A673 (cell line): ENCODE measurements at regions not wholly inside any gene's neighbourhood (a gene's known extent, or its start where the extent isn't known, plus 50 kb on each side); places are given as distances from the start of the nearest gene placed in this dataset. TPM values are rescaled to one million over a fixed set of nuclear protein-coding genes. Genes with fewer than 3 reads are reported as not detected.
"Not testable (repeated sequence)": the region's sequence is repeated elsewhere in the genome, so short reads cannot be mapped to it uniquely, and the experiment has no call there.

Experiments used
- BruUV-seq: library from RNA; stranded (reverse); fragments of 400-500 nt; replicated peaks from 2 replicates; lab custom pipeline; 2021; lab: Mats Ljungman, UMichigan
- CTCF ChIA-PET: fragments of 300-600 bp; sonication (Branson Sonifier 250); formaldehyde crosslinking; loops from one replicate; lab custom pipeline; 2022; ENCODE audit warnings: antibody characterized with exemption; lab: Charles Lee
- POLR2A ChIA-PET: fragments of 300-600 bp; sonication (Branson Sonifier 250); formaldehyde crosslinking; loops from one replicate; lab custom pipeline; 2022; ENCODE audit warnings: antibody characterized with exemption; ENCODE audit not compliant: low non-redundant PET; lab: Charles Lee
- DNase-seq: peaks from one replicate; pipeline ENCODE4 v3.0.0-alpha.2; 2015; ENCODE audit warnings: low spot score
- H3K27ac ChIP-seq: fragments of 200-600 bp; sonication (generic); 2 replicates; pipeline ENCODE4 v1.5.1; 2016; ENCODE audit warnings: mixed run types, low read depth, mild to moderate bottlenecking, mixed read lengths, antibody characterized with exemption, low read length; ENCODE audit not compliant: poor library complexity, severe bottlenecking
- H3K27me3 ChIP-seq: fragments of 200-600 bp; sonication (generic); replicated peaks from 2 replicates; pipeline ENCODE4 v1.6.1; 2017; ENCODE audit warnings: mixed run types, low read depth, mild to moderate bottlenecking, mixed read lengths, antibody characterized with exemption, low read length; ENCODE audit not compliant: insufficient read depth, poor library complexity
- H3K36me3 ChIP-seq: fragments of 200-600 bp; sonication (generic); 2 replicates; pipeline ENCODE4 v1.6.1; 2016; ENCODE audit warnings: mixed run types, mild to moderate bottlenecking, mixed read lengths, antibody characterized with exemption, low read length; ENCODE audit not compliant: insufficient read depth, poor library complexity, severe bottlenecking
- H3K4me1 ChIP-seq: fragments of 200-600 bp; sonication (generic); 2 replicates; pipeline ENCODE4 v1.6.1; 2017; ENCODE audit warnings: mixed run types, mild to moderate bottlenecking, mixed read lengths, antibody characterized with exemption, low read length; ENCODE audit not compliant: insufficient read depth, poor library complexity, severe bottlenecking
- H3K4me3 ChIP-seq: fragments of 200-600 bp; sonication (generic); 2 replicates; pipeline ENCODE4 v1.5.1; 2016; ENCODE audit warnings: low read depth, mixed run types, mild to moderate bottlenecking, mixed read lengths, low read length; ENCODE audit not compliant: poor library complexity, severe bottlenecking
- H3K9me3 ChIP-seq: fragments of 200-600 bp; sonication (generic); 2 replicates; pipeline ENCODE4 v1.6.1; 2016; ENCODE audit warnings: mixed run types, low read depth, mild to moderate bottlenecking, mixed read lengths, antibody characterized with exemption, low read length; ENCODE audit not compliant: poor library complexity, severe bottlenecking
- intact Hi-C: fragments of 100-400 bp; cut with micrococcal nuclease; formaldehyde crosslinking; loops from one replicate; pipeline ENCODE4 v1.10.0; 2022; ENCODE audit not compliant: unreplicated experiment
- microRNA-seq: library from miRNA; unstranded; fragments of <30 nt; microRNA quantifications from one replicate; pipeline ENCODE4 v1.2.0, GENCODE V29; 2021

DNA sequence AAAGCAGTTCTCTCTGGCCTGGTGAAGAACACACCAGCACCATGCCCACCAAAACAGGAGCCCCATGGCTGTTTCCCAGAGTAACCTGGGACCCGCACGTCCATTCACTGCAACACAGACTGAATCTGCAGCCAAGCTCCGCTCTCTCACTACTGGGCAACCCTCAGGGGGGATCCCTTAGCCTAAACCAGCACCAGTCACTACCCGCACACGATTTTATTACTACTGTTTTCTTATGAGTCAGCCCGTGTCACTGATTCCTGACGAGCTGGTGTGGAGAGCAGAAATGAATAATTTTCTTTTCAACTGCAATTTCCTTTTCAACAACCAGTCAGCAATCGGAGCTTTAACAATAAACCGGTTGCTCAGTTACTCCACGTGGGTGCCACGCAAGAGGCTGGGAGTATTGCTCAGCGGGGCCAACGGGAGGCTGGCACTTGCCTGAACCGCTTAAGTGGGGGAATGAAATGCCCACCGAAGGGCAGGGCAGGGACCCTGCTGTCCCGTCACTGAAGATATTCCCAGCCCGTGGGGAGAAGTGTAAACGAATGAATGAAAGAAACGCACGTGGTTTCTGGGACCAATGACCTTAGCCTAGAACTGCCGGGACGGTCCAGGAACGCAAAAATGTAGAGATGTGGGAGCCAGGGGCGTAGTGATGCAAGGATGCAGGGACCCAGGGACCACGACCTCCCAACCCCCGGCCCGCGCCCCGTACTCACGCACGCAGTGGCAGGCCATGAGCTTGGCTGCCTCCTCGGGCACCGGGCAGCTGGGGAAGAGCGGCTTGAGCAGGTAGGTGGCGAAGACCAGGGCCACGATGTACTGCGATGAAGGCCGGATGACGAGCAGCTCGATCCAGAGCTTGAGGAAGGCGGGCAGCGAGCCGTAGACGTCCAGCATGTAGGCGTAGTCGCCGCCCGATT, 50.4 kb upstream of the SPN start:
- H3K4me3 ChIP-seq: peak overlapping the region; percentile 74
- H3K36me3 ChIP-seq, intact Hi-C loops, H3K27me3 ChIP-seq, H3K4me1 ChIP-seq, H3K9me3 ChIP-seq: not testable (repeated sequence)
- peak overlapping the region; percentile 57 for H3K27ac ChIP-seq
- peak; percentile 5 for DNase-seq
- TSS peak; percentile 52 for BruUV-seq
- POLR2A ChIA-PET: interaction anchor here (0.7 kb wide), 2 partner anchors 418 to 622 kb away, joined by 4 to 8 read pairs; partner anchors contain the start of gene TLCD3B
- CTCF ChIA-PET: interaction anchor here (0.7 kb wide), 1 partner anchor 479 kb away, joined by 4 read pairs; the partner anchor contains the start of gene TBX6

Small RNAs in the stretch of these regions (microRNA-seq; reads per million reads assigned to microRNA genes)
- not detected for gene MIR3680-2
